ENCODE measurements at regions not wholly inside any gene's neighbourhood (a gene's known extent, or its start where the extent isn't known, plus 50 kb on each side); places are given as distances from the start of the nearest gene placed in this dataset.

GRCh38 chr7:85695533-85695932 is 508.7 kb upstream of the SEMA3D start:
- TF ChIP-seq CTCF (conservative IDR thresholded peaks at IDR 0.05; ENCODE audit: low read length) (no peak), EZH2phosphoT487 (IDR thresholded peaks at IDR 0.05; ENCODE audit: borderline replicate concordance) (no peak)

All from Loucy (cell line).